ENCODE measurements at regions not wholly inside any gene's neighbourhood (a gene's known extent, or its start where the extent isn't known, plus 50 kb on each side); places are given as distances from the start of the nearest gene placed in this dataset.

DNA sequence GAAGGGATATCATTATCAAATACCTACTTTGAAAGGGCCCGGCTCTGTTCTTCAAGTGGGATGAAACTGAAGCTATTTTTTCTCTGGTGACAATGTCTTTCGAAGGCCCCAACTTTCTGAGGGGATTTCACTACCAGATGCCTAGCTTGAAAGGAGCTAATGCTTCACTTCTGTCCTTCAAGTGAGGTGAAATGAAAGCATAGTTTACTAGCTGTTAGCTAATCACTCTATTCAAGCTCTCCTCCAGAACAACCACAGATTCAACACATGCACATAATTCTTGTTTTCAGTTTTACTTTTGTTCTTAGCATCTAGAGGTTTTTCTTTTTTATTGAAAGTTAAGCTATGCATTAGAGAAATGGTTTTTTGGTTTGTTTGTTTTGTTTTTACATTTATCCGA lies 571.4 kb downstream of the NOVA1 start:
- no peak overlapping the region for H3K9ac ChIP-seq (replicated peaks; ENCODE audit: extremely low read depth, insufficient read depth, low read length)
- dilution Hi-C loops (cut with MboI; ENCODE audit: extremely low pct_ligation_motif_present, low sequenced_read_pairs) = no loop called here
- no peaks in the 10 kb centered on the region for H3K9me1 ChIP-seq (replicated peaks; ENCODE audit: control insufficient read depth, extremely low read depth, insufficient read depth, low read length)
- H3K4me2 ChIP-seq (ENCODE audit: insufficient read depth, low read length) = no peak overlapping the region
- H3K4me3 ChIP-seq (replicated peaks in 1 of 3; ENCODE audit: insufficient read depth in 1 of 3, low read depth in 1 of 3, low read length in 3 of 3) = no peak overlapping the region
- no peaks in the 10 kb centered on the region for H3K9me3 ChIP-seq (replicated peaks; ENCODE audit: control insufficient read depth, insufficient read depth, low read length)
- no peaks in the 10 kb centered on the region for H3K79me2 ChIP-seq (ENCODE audit: control insufficient read depth, insufficient read depth, low read length)
- no peak overlapping the region for H3K27ac ChIP-seq (ENCODE audit: insufficient read depth, low read depth, low read length)
- no peak for DNase-seq (ENCODE audit: low read depth, low spot score)
- H2AFZ ChIP-seq (ENCODE audit: low read depth, low read length) = no peak overlapping the region
- CTCF ChIA-PET = interaction anchor here (0.7 kb wide), 1 partner anchor 18 kb away, joined by 3 read pairs; no protein-coding TSS in a partner anchor
- POLR2A ChIA-PET = no interaction called here
- no peaks in the 10 kb centered on the region for H3K4me1 ChIP-seq (ENCODE audit: control insufficient read depth, extremely low read depth, insufficient read depth, low read length)
- TF ChIP-seq, protein P1, sequence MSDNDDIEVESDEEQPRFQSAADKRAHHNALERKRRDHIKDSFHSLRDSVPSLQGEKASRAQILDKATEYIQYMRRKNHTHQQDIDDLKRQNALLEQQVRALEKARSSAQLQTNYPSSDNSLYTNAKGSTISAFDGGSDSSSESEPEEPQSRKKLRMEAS (IDR thresholded peaks at IDR 0.05; ENCODE audit: insufficient read depth, insufficient read length) = no peak
- TF ChIP-seq GATA2 (IDR thresholded peaks at IDR 0.05; ENCODE audit: insufficient read depth, insufficient read length, low read depth, low read length) = no peak
- TF ChIP-seq MYC (IDR thresholded peaks at IDR 0.05; ENCODE audit: low read depth, low read length) = no peak
- no peak for TF ChIP-seq EZH2 (IDR thresholded peaks at IDR 0.05; ENCODE audit: borderline replicate concordance, low read depth, low read length, severe bottlenecking)
- TF ChIP-seq FOS (IDR thresholded peaks at IDR 0.05; ENCODE audit: borderline replicate concordance, insufficient read depth, low read length) = no peak
- intact Hi-C loops (cut with micrococcal nuclease) = no loop called here
- H3K36me3 ChIP-seq (ENCODE audit: control insufficient read depth in 2 of 2, extremely low read depth in 1 of 2, insufficient read depth in 2 of 2, low read length in 2 of 2) = no peaks in the 10 kb centered on the region
- no peak for FAIRE-seq
- BruUV-seq (replicated peaks) = no TSS peak
- no peaks in the 10 kb centered on the region for H3K27me3 ChIP-seq (ENCODE audit: control insufficient read depth in 2 of 2, insufficient read depth in 2 of 2, low read length in 2 of 2)
- H4K20me1 ChIP-seq (replicated peaks; ENCODE audit: control insufficient read depth, extremely low read depth, insufficient read depth, low read length) = no peaks in the 10 kb centered on the region

DNA sequence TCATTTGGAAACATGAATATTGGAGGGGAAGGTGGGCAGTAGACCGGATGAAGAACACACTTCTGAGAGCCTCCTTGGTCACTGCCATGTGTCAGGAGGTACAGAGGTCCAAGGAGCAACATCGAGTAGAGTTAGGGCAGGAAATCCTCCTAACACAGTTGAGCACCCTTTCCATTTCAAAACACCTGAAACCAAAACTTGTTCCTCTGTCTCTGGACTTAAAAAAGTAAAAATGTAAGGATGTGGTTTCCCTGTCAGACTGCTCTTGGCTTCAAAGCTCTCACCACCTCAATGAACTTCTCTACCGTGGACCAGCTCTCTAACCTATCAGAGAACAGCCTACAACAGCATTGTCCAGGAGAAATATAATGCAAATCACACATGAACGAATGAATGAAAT lies 573.9 kb downstream of the NOVA1 start:
- dilution Hi-C loops (cut with MboI; ENCODE audit: extremely low pct_ligation_motif_present, low sequenced_read_pairs) = no loop called here
- Histone ChIP-seq H2AFZ (ENCODE audit: low read depth, low read length) (no peak overlapping the region), H4K20me1 (replicated peaks; ENCODE audit: control insufficient read depth, extremely low read depth, insufficient read depth, low read length) (no peaks in the 10 kb centered on the region), H3K4me1 (ENCODE audit: control insufficient read depth, extremely low read depth, insufficient read depth, low read length) (no peaks in the 10 kb centered on the region), H3K9ac (replicated peaks; ENCODE audit: extremely low read depth, insufficient read depth, low read length) (no peak overlapping the region), H3K4me2 (ENCODE audit: insufficient read depth, low read length) (no peak overlapping the region), H3K36me3 (ENCODE audit: control insufficient read depth in 2 of 2, extremely low read depth in 1 of 2, insufficient read depth in 2 of 2, low read length in 2 of 2) (no peaks in the 10 kb centered on the region), H3K4me3 (replicated peaks in 1 of 3; ENCODE audit: insufficient read depth in 1 of 3, low read depth in 1 of 3, low read length in 3 of 3) (no peak overlapping the region), H3K27me3 (ENCODE audit: control insufficient read depth in 2 of 2, insufficient read depth in 2 of 2, low read length in 2 of 2) (no peaks in the 10 kb centered on the region), H3K9me3 (replicated peaks; ENCODE audit: control insufficient read depth, insufficient read depth, low read length) (no peaks in the 10 kb centered on the region), H3K79me2 (ENCODE audit: control insufficient read depth, insufficient read depth, low read length) (no peaks in the 10 kb centered on the region), H3K9me1 (replicated peaks; ENCODE audit: control insufficient read depth, extremely low read depth, insufficient read depth, low read length) (no peaks in the 10 kb centered on the region), H3K27ac (ENCODE audit: insufficient read depth, low read depth, low read length) (no peak overlapping the region)
- DNase-seq (ENCODE audit: low read depth, low spot score) (no peak), FAIRE-seq (no peak)
- ChIA-PET CTCF (interaction anchor here (0.9 kb wide), 1 partner anchor 16 kb away, joined by 3 read pairs; no protein-coding TSS in a partner anchor), POLR2A (no interaction called here)
- TF ChIP-seq POLR2AphosphoS5 (IDR thresholded peaks at IDR 0.05; ENCODE audit: insufficient read depth, low read depth, low read length) (no peak), GATA2 (IDR thresholded peaks at IDR 0.05; ENCODE audit: insufficient read depth, insufficient read length, low read depth, low read length) (no peak), POLR2A (IDR thresholded peaks at IDR 0.05; ENCODE audit: low read depth, low read length) (no peak), MYC (IDR thresholded peaks at IDR 0.05; ENCODE audit: low read depth, low read length) (no peak), FOS (IDR thresholded peaks at IDR 0.05; ENCODE audit: borderline replicate concordance, insufficient read depth, low read length) (no peak), EZH2 (IDR thresholded peaks at IDR 0.05; ENCODE audit: borderline replicate concordance, low read depth, low read length, severe bottlenecking) (no peak)
- TF ChIP-seq, protein P2, sequence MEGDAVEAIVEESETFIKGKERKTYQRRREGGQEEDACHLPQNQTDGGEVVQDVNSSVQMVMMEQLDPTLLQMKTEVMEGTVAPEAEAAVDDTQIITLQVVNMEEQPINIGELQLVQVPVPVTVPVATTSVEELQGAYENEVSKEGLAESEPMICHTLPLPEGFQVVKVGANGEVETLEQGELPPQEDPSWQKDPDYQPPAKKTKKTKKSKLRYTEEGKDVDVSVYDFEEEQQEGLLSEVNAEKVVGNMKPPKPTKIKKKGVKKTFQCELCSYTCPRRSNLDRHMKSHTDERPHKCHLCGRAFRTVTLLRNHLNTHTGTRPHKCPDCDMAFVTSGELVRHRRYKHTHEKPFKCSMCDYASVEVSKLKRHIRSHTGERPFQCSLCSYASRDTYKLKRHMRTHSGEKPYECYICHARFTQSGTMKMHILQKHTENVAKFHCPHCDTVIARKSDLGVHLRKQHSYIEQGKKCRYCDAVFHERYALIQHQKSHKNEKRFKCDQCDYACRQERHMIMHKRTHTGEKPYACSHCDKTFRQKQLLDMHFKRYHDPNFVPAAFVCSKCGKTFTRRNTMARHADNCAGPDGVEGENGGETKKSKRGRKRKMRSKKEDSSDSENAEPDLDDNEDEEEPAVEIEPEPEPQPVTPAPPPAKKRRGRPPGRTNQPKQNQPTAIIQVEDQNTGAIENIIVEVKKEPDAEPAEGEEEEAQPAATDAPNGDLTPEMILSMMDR (IDR thresholded peaks at IDR 0.05; ENCODE audit: extremely low read depth in 1 of 2, insufficient read depth in 1 of 2, low read depth in 1 of 2, low read length in 2 of 2) = no peak
- intact Hi-C loops (cut with micrococcal nuclease) = no loop called here
- no TSS peak for BruUV-seq (replicated peaks)
